Left lung (tissue), 4 donors: ENCODE measurements at regions not wholly inside any gene's neighbourhood (a gene's known extent, or its start where the extent isn't known, plus 50 kb on each side); places are given as distances from the start of the nearest gene placed in this dataset.

ENCODE experiments used
- ATAC-seq: fragments of 200-7000 bp; cut with Tn5 transposase; one replicate; pipeline ENCODE4 v1.9.1; 2020; ENCODE audit warnings: moderate library complexity
- DNase-seq, 4 donors: peaks; one replicate each; pipeline ENCODE4 v3.0.0-alpha.2; 2013 to 2020
- H3K27ac ChIP-seq, 2 donors: fragments of 200-600 bp; sonication (generic) in 1 of 2; one replicate each; pipeline versions ENCODE4 v1.5.0 to v1.8.0; 2020 to 2021
- H3K27me3 ChIP-seq, 2 donors: fragments of 200-600 bp; sonication (generic) in 1 of 2; one replicate each; pipeline versions ENCODE4 v1.5.0 to v1.8.0; 2020 to 2021
- H3K36me3 ChIP-seq, 2 donors: fragments of 200-600 bp; sonication (generic) in 1 of 2; one replicate each; pipeline versions ENCODE4 v1.5.0 to v1.8.0; 2020 to 2021
- H3K4me1 ChIP-seq, 2 donors: fragments of 200-600 bp; one replicate each; pipeline ENCODE4 v1.8.0; 2021
- H3K4me3 ChIP-seq, 2 donors: fragments of 200-600 bp; sonication (generic) in 1 of 2; one replicate each; pipeline versions ENCODE4 v1.5.0 to v1.8.0; 2020 to 2021; ENCODE audit warnings: mild to moderate bottlenecking in 1 of 2
- H3K9me3 ChIP-seq, 2 donors: fragments of 200-600 bp; sonication (generic) in 1 of 2; one replicate each; pipeline versions ENCODE4 v1.5.0 to v1.8.0; 2020 to 2021
- intact Hi-C, 2 donors: fragments of 100-400 bp; cut with DNase I; formaldehyde crosslinking; loops; one replicate each; pipeline versions ENCODE4 v1.11.2 to v1.14.2; 2022
- TF ChIP-seq, protein P1 (sequence below), 2 donors: fragments of 200-600 bp; sonication (generic) in 1 of 2; IDR thresholded peaks; one replicate each; pipeline versions ENCODE4 v1.5.0 to v1.8.0; 2021; ENCODE audit warnings: antibody characterized with exemption in 2 of 2
- donor health status: DM: no; HTN: yes; CAD: no.
- donor health status: DM: no; HTN: no; CAD: no.

DNA sequence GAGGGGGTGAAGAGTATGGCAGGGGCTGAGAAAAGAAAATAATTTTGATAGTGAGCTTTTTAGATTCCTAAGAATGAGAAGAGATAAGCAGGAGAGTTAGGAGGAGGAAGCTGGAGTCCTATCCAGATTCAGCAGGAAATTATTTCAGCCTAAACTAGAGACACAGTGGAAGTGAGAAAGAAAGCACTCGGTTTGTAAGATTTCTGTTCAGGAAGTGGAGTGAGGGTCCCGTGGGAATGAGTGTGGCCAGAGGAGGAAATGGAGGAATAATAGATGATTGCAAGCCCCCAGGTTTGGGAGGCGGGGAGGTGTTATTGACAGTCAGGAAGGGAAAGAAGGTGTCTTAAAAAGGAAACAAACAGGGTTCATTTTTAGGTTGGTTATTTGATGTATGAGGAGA, 84.8 kb upstream of the NRP1 start:
- no peak for DNase-seq
- H3K4me1 ChIP-seq = no peaks in the 10 kb centered on the region
- H3K27ac ChIP-seq = no peak overlapping the region
- no peaks in the 10 kb centered on the region for H3K27me3 ChIP-seq
- TF ChIP-seq, protein P1, sequence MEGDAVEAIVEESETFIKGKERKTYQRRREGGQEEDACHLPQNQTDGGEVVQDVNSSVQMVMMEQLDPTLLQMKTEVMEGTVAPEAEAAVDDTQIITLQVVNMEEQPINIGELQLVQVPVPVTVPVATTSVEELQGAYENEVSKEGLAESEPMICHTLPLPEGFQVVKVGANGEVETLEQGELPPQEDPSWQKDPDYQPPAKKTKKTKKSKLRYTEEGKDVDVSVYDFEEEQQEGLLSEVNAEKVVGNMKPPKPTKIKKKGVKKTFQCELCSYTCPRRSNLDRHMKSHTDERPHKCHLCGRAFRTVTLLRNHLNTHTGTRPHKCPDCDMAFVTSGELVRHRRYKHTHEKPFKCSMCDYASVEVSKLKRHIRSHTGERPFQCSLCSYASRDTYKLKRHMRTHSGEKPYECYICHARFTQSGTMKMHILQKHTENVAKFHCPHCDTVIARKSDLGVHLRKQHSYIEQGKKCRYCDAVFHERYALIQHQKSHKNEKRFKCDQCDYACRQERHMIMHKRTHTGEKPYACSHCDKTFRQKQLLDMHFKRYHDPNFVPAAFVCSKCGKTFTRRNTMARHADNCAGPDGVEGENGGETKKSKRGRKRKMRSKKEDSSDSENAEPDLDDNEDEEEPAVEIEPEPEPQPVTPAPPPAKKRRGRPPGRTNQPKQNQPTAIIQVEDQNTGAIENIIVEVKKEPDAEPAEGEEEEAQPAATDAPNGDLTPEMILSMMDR (IDR thresholded peaks at IDR 0.05) = no peak
- H3K4me3 ChIP-seq = no peak overlapping the region
- H3K9me3 ChIP-seq = no peaks in the 10 kb centered on the region
- no peak for ATAC-seq
- no peaks in the 10 kb centered on the region for H3K36me3 ChIP-seq
- intact Hi-C loops = no loop called here

DNA sequence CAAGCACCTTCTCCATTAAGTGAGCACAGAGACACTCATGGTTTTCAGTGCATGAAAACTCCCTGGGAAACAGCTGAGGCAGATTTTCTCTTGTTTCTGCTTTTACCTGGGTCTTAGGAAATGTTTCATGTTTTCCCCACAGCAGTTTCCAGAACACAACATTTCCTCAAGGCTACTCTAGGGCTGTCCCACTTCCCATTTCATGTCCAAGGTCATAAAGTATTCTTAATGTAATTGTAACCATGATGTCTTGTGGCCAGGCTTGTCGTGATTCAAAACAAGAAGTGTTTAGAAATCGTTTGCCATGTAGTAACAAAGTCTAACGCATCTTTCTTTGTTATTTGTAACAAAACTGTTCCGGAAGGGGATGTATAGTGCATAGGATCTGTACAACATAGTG, 83.8 kb upstream of the NRP1 start:
- intact Hi-C loops = no loop called here
- Histone ChIP-seq H3K27ac (no peak overlapping the region), H3K36me3 (no peaks in the 10 kb centered on the region), H3K4me3 (no peak overlapping the region), H3K27me3 (no peaks in the 10 kb centered on the region), H3K4me1 (peaks cover 0 to 4% of the 10 kb centered on the region in 2 donors), H3K9me3 (no peaks in the 10 kb centered on the region)
- no peak for DNase-seq
- no peak for ATAC-seq
- TF ChIP-seq, protein P1 (IDR thresholded peaks at IDR 0.05) = no peak

DNA sequence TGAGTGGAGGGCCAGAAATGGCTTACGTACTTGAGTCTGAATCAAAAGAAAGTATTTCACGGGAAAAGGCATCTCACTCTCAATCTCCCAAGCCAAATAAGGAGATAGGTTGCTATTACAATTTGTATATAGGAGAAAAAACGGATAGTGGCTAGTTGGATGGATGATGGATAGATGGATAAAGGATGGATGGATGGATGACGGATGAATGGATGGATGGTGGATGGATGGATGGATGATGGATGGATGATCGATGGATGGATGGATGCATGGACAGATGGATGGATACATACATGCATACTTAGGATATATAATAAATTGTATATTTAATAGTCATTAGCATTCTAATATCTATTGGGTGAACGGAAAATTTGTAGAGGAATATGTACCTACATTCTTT, 82.2 kb upstream of the NRP1 start:
- no peaks in the 10 kb centered on the region for H3K9me3 ChIP-seq
- TF ChIP-seq, protein P1 (IDR thresholded peaks at IDR 0.05) = no peak

DNA sequence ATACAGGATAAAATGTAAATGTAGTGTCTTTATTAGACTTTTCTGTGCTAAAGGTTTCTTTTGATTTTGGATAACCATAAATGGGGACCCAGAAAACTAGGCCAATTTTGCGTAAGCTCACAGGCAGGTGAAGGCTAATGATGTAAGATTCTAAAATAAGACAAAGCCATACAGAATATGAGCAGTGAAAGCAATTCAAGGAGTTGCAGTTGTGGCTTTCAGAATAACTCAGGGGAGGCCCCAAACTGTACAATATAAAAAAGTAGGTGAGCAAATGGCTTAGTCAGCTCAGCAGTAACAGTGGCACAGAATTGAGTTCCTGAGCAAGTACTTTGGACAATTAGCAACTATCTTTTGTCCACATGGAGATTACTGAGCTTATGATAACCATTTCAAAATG, 81.7 kb upstream of the NRP1 start:
- Histone ChIP-seq H3K4me3 (no peak overlapping the region), H3K27me3 (no peaks in the 10 kb centered on the region), H3K27ac (no peak overlapping the region), H3K4me1 (peaks cover 0 to 10% of the 10 kb centered on the region in 2 donors), H3K36me3 (no peaks in the 10 kb centered on the region), H3K9me3 (no peaks in the 10 kb centered on the region)
- TF ChIP-seq, protein P1 (IDR thresholded peaks at IDR 0.05) = no peak
- ATAC-seq (no peak), DNase-seq (no peak)
- intact Hi-C loops = no loop called here

More for the DNA sequence above, 82.2 kb upstream of the NRP1 start:
- no peak overlapping the region for H3K4me3 ChIP-seq
- no peak overlapping the region for H3K27ac ChIP-seq
- H3K27me3 ChIP-seq = no peaks in the 10 kb centered on the region
- no peaks in the 10 kb centered on the region for H3K36me3 ChIP-seq
- H3K4me1 ChIP-seq = peaks cover 0 to 10% of the 10 kb centered on the region in 2 donors
- intact Hi-C loops = no loop called here
- DNase-seq (no peak), ATAC-seq (no peak)

DNA sequence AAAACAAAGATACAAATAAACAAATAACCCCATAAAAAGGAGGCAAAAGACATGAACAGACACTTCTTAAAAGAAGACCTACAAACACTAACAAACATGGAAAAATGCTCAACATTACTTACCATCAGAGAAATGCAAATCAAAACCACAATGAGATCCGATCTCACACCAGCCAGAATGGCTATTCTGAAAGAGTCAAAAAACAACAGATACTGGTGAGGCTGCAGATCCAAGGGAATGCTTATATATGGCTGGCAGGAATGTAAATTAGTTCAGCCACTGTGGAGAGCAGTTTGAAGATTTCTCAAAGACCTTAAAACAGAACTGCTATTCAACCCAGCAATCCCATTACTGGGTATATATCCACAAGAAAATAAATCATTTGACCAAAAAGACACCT, 80.4 kb upstream of the NRP1 start:
- no peak overlapping the region for H3K4me3 ChIP-seq
- intact Hi-C loops = no loop called here
- no peaks in the 10 kb centered on the region for H3K36me3 ChIP-seq
- no peaks in the 10 kb centered on the region for H3K9me3 ChIP-seq
- H3K4me1 ChIP-seq = peaks cover 0 to 10% of the 10 kb centered on the region in 2 donors
- H3K27me3 ChIP-seq = no peaks in the 10 kb centered on the region
- H3K27ac ChIP-seq = no peak overlapping the region
- no peak for DNase-seq
- ATAC-seq = no peak
- TF ChIP-seq, protein P1 (IDR thresholded peaks at IDR 0.05) = no peak
